ENCODE measurements at regions not wholly inside any gene's neighbourhood (a gene's known extent, or its start where the extent isn't known, plus 50 kb on each side); places are given as distances from the start of the nearest gene placed in this dataset.

DNA sequence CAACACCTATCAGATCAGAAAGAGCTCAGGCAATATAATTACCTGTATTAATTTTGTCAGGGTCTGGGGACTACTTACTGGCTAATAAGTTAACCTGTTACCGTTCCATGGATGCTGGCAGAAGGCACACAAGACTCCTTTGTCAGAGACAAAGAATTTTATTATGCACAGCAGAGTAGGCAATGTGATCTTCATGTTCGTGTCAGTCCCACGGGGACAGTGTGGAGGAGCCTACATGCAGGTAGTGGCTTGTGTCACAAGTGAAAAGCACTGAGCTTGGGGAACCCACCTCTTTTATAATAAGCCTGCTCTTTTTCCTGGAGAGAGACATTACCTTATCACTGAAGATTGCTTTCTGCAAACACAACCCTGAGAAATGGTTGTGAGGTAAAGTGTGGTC lies 96.9 kb downstream of the CD164 start:
- Histone ChIP-seq H3K9me3 (ENCODE audit: severe bottlenecking) (no peaks in the 10 kb centered on the region), H3K4me3 (ENCODE audit: low read depth, low read length) (no peak overlapping the region), H3K27me3 (ENCODE audit: insufficient read depth, low read depth, severe bottlenecking) (no peaks in the 10 kb centered on the region), H3K27ac (peak overlapping the region; percentile 61), H3K36me3 (no peaks in the 10 kb centered on the region)
- TF ChIP-seq, protein P1, sequence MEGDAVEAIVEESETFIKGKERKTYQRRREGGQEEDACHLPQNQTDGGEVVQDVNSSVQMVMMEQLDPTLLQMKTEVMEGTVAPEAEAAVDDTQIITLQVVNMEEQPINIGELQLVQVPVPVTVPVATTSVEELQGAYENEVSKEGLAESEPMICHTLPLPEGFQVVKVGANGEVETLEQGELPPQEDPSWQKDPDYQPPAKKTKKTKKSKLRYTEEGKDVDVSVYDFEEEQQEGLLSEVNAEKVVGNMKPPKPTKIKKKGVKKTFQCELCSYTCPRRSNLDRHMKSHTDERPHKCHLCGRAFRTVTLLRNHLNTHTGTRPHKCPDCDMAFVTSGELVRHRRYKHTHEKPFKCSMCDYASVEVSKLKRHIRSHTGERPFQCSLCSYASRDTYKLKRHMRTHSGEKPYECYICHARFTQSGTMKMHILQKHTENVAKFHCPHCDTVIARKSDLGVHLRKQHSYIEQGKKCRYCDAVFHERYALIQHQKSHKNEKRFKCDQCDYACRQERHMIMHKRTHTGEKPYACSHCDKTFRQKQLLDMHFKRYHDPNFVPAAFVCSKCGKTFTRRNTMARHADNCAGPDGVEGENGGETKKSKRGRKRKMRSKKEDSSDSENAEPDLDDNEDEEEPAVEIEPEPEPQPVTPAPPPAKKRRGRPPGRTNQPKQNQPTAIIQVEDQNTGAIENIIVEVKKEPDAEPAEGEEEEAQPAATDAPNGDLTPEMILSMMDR (IDR thresholded peaks at IDR 0.05; ENCODE audit: low read depth, low read length) = no peak
- no peak for DNase-seq

DNA sequence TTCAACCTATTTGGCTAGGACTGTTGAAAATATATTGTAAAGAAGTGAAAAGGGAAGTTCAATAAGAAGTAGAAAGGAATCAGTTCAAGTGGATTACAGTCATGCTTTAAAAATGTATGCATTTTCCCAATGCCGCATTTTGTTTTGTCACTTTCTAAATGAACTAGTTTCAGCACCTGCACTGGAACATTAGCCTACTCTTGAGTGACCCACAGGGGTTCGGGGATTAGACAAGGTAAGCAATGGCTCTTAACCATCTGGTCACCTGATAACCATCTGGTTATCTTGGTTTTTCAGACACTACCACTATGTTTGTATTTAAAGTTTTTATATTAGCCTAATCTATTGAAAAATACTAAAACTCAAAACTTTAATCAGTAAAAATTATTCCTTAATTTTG lies 97.6 kb downstream of the CD164 start:
- peak; percentile 38 for DNase-seq
- no peaks in the 10 kb centered on the region for H3K27me3 ChIP-seq (ENCODE audit: insufficient read depth, low read depth, severe bottlenecking)
- H3K9me3 ChIP-seq (ENCODE audit: severe bottlenecking) = no peaks in the 10 kb centered on the region
- H3K27ac ChIP-seq = peak overlapping the region; percentile 61
- TF ChIP-seq, protein P1 (IDR thresholded peaks at IDR 0.05; ENCODE audit: low read depth, low read length) = no peak
- no peak overlapping the region for H3K4me3 ChIP-seq (ENCODE audit: low read depth, low read length)
- no peaks in the 10 kb centered on the region for H3K36me3 ChIP-seq

DNA sequence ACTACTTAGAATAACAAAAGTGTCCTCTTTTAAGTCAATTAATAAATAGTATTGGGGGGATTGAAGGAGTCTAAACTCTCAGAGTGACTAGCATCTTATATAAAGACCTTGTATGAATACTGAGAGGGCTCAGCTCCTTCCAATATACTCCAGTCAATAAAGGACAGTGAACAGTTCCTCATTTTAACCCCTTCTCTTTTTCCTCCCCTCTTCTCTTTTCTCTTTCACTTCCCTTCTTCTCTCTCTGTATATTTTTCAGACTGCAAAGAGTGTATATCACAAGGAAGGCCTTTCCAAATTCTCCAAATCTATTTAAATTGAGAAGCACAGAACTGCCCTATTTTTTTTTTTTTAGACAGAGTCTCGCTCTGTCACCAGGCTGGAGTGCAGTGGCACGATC lies 99.5 kb downstream of the CD164 start:
- H3K36me3 ChIP-seq = no peaks in the 10 kb centered on the region
- no peak overlapping the region; the same call in 1 of the 2 replicates for H3K27ac ChIP-seq
- H3K27me3 ChIP-seq (ENCODE audit: insufficient read depth, low read depth, severe bottlenecking) = no peaks in the 10 kb centered on the region
- H3K9me3 ChIP-seq (ENCODE audit: severe bottlenecking) = no peaks in the 10 kb centered on the region
- DNase-seq = no peak
- TF ChIP-seq, protein P1 (IDR thresholded peaks at IDR 0.05; ENCODE audit: low read depth, low read length) = no peak
- no peak overlapping the region for H3K4me3 ChIP-seq (ENCODE audit: low read depth, low read length)

DNA sequence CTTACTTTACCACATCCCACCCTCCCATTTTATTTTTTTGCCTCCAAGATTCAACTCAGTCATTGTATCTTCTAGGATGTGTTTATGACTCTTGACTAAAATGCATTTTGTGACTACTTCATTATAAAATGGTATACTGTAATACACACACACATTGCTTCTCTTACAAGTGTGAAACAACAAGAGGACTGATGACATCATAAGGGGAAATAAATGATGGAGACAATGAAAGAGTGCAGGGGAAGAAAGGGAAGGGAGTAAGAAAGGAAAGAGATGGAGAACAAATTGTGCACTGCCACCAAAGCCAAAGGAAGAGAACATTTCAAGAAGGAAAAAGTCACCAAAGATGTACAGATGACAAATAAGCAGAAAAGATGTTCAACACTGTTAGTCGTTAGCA lies 102.6 kb downstream of the CD164 start:
- Histone ChIP-seq H3K36me3 (no peaks in the 10 kb centered on the region), H3K27ac (no peak overlapping the region), H3K4me3 (ENCODE audit: low read depth, low read length) (no peak overlapping the region), H3K9me3 (ENCODE audit: severe bottlenecking) (no peaks in the 10 kb centered on the region), H3K27me3 (ENCODE audit: insufficient read depth, low read depth, severe bottlenecking) (no peaks in the 10 kb centered on the region)
- DNase-seq = no peak
- TF ChIP-seq, protein P1 (IDR thresholded peaks at IDR 0.05; ENCODE audit: low read depth, low read length) = no peak

DNA sequence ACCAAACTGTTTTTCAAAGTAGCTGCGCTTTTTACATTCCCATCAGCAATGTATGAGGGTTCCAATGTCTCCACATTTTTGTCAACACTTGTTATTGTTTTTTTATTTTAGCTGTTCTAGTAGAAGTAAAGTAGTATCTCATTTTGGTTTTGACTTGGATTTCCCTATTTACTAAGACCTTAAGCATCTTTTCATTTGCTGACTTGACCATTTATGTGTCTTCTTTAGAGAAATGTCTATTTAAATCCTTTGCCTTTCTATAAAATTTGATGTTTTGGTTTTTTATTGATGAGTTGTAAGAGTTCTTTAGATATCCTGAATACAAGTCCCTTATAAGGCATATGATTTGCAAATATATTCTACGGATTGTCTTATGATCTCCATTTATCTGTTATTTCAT lies 110.6 kb downstream of the CD164 start:
- no peak for DNase-seq
- Histone ChIP-seq H3K4me3 (ENCODE audit: low read depth, low read length) (no peak overlapping the region), H3K27ac (no peak overlapping the region), H3K27me3 (ENCODE audit: insufficient read depth, low read depth, severe bottlenecking) (no peaks in the 10 kb centered on the region), H3K9me3 (ENCODE audit: severe bottlenecking) (no peaks in the 10 kb centered on the region), H3K36me3 (no peaks in the 10 kb centered on the region)
- TF ChIP-seq, protein P1 (IDR thresholded peaks at IDR 0.05; ENCODE audit: low read depth, low read length) = no peak

DNA sequence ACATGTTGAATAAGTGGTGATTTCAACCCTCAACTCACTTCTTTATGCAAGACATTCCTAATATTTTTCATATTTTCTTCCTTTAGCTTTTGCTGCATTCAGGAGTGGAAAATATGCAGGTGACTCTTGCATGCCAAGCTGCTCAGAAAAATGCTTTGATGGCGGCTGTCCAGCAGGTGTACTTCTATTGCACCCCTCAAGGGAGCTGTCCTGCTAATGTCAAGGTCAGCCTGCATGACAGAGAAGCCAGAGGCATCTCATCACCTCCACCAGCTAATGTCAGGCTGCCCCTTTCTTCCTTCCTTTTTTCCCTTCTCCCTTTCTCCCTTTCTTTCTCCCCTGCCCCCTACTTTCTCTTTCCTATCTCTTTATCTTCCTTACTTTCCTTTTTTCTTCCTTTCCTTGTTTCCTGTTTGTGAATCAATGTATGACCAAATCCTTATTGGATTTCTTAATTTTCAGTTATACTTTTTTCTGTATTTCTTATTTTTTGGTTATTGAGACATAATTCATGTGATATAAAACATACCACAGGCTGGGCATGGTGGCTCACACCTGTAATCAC lies 112.2 kb downstream of the CD164 start:
- H3K27ac ChIP-seq = no peak overlapping the region
- H3K4me3 ChIP-seq (ENCODE audit: low read depth, low read length) = no peak overlapping the region
- TF ChIP-seq, protein P1 (IDR thresholded peaks at IDR 0.05; ENCODE audit: low read depth, low read length) = no peak
- H3K36me3 ChIP-seq = no peaks in the 10 kb centered on the region
- H3K9me3 ChIP-seq (ENCODE audit: severe bottlenecking) = no peaks in the 10 kb centered on the region
- no peak for DNase-seq
- no peaks in the 10 kb centered on the region for H3K27me3 ChIP-seq (ENCODE audit: insufficient read depth, low read depth, severe bottlenecking)

Measured in WERI-Rb-1 (cell line).